ENCODE measurements at regions not wholly inside any gene's neighbourhood (a gene's known extent, or its start where the extent isn't known, plus 50 kb on each side); places are given as distances from the start of the nearest gene placed in this dataset.

- no peak for ATAC-seq (ENCODE audit: low read depth)
- POLR2A ChIA-PET: no interaction called here
Observed at GRCh38 chr2:139529080-139529479, 748.9 kb upstream of the NXPH2 start.

GRCh38 chr2:139526781-139527180 lies 746.6 kb upstream of the NXPH2 start:
- Mint-ChIP-seq H3K4me1 (no peaks in the 10 kb centered on the region), H3K4me3 (no peak overlapping the region), H3K27ac (no peak overlapping the region), H3K9me3 (ENCODE audit: insufficient read depth) (peaks cover 3% of the 10 kb centered on the region), H3K27me3 (no peaks in the 10 kb centered on the region)
- CTCF ChIA-PET: no interaction called here
- H3K9ac ChIP-seq (ENCODE audit: low read length): no peak overlapping the region
- H3K27ac ChIP-seq (ENCODE audit: low read length in 2 of 2): no peak overlapping the region
- no peak for TF ChIP-seq EZH2 (IDR thresholded peaks at IDR 0.05; ENCODE audit: borderline replicate concordance, insufficient read depth, low read depth, low read length, poor library complexity, severe bottlenecking)
- TF ChIP-seq, protein P1, sequence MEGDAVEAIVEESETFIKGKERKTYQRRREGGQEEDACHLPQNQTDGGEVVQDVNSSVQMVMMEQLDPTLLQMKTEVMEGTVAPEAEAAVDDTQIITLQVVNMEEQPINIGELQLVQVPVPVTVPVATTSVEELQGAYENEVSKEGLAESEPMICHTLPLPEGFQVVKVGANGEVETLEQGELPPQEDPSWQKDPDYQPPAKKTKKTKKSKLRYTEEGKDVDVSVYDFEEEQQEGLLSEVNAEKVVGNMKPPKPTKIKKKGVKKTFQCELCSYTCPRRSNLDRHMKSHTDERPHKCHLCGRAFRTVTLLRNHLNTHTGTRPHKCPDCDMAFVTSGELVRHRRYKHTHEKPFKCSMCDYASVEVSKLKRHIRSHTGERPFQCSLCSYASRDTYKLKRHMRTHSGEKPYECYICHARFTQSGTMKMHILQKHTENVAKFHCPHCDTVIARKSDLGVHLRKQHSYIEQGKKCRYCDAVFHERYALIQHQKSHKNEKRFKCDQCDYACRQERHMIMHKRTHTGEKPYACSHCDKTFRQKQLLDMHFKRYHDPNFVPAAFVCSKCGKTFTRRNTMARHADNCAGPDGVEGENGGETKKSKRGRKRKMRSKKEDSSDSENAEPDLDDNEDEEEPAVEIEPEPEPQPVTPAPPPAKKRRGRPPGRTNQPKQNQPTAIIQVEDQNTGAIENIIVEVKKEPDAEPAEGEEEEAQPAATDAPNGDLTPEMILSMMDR (IDR thresholded peaks at IDR 0.05): no peak
- intact Hi-C loops (cut with micrococcal nuclease): no loop called here
- H3K4me2 ChIP-seq (replicated peaks; ENCODE audit: low read depth, low read length, poor library complexity, severe bottlenecking): no peak overlapping the region
- DNase-seq (no peak), ATAC-seq (ENCODE audit: low read depth) (no peak)
- H4K20me1 ChIP-seq (ENCODE audit: control insufficient read depth, insufficient read depth, low read length, poor library complexity, severe bottlenecking): no peaks in the 10 kb centered on the region
- no peaks in the 10 kb centered on the region for H3K79me2 ChIP-seq (ENCODE audit: control insufficient read depth, insufficient read depth, low read length)
- POLR2A ChIA-PET: no interaction called here
- no CpG with 5 or more reads among the region's 1 CpG for WGBS (ENCODE audit: insufficient coverage)
- no peak overlapping the region for H3K4me3 ChIP-seq (ENCODE audit: control extremely low read depth in 1 of 5, extremely low read depth in 1 of 5, insufficient read depth in 1 of 5, low read depth in 2 of 5, low read length in 4 of 5)
- no peaks in the 10 kb centered on the region for H3K4me1 ChIP-seq (ENCODE audit: control insufficient read depth in 2 of 2, insufficient read depth in 2 of 2, low read length in 2 of 2)
- no peak overlapping the region for H2AFZ ChIP-seq (ENCODE audit: insufficient read depth, low read depth, low read length, poor library complexity, severe bottlenecking)
- no peaks in the 10 kb centered on the region for H3K9me3 ChIP-seq (ENCODE audit: control extremely low read depth in 1 of 3, control insufficient read depth in 2 of 3, insufficient read depth in 1 of 3, low read length in 2 of 3)
- no peaks in the 10 kb centered on the region for H3K36me3 ChIP-seq (replicated peaks in 1 of 2; ENCODE audit: control extremely low read depth in 1 of 2, control insufficient read depth in 1 of 2, extremely low read depth in 1 of 2, insufficient read depth in 2 of 2, low read length in 1 of 2)
- H3K27me3 ChIP-seq (replicated peaks in 1 of 4; ENCODE audit: control extremely low read depth in 1 of 4, control insufficient read depth in 3 of 4, insufficient read depth in 4 of 4, low read length in 3 of 4): no peaks in the 10 kb centered on the region

More at GRCh38 chr2:139529080-139529479, 748.9 kb upstream of the NXPH2 start:
- Histone ChIP-seq H3K79me2 (ENCODE audit: control insufficient read depth, insufficient read depth, low read length) (no peaks in the 10 kb centered on the region), H3K4me3 (ENCODE audit: control extremely low read depth in 1 of 5, extremely low read depth in 1 of 5, insufficient read depth in 1 of 5, low read depth in 2 of 5, low read length in 4 of 5) (no peak overlapping the region), H3K4me2 (replicated peaks; ENCODE audit: low read depth, low read length, poor library complexity, severe bottlenecking) (no peak overlapping the region), H4K20me1 (ENCODE audit: control insufficient read depth, insufficient read depth, low read length, poor library complexity, severe bottlenecking) (no peaks in the 10 kb centered on the region), H3K9ac (ENCODE audit: low read length) (no peak overlapping the region), H3K36me3 (replicated peaks in 1 of 2; ENCODE audit: control extremely low read depth in 1 of 2, control insufficient read depth in 1 of 2, extremely low read depth in 1 of 2, insufficient read depth in 2 of 2, low read length in 1 of 2) (no peaks in the 10 kb centered on the region), H2AFZ (ENCODE audit: insufficient read depth, low read depth, low read length, poor library complexity, severe bottlenecking) (no peak overlapping the region), H3K27me3 (replicated peaks in 1 of 4; ENCODE audit: control extremely low read depth in 1 of 4, control insufficient read depth in 3 of 4, insufficient read depth in 4 of 4, low read length in 3 of 4) (no peaks in the 10 kb centered on the region), H3K4me1 (ENCODE audit: control insufficient read depth in 2 of 2, insufficient read depth in 2 of 2, low read length in 2 of 2) (no peaks in the 10 kb centered on the region), H3K9me3 (ENCODE audit: control extremely low read depth in 1 of 3, control insufficient read depth in 2 of 3, insufficient read depth in 1 of 3, low read length in 2 of 3) (no peaks in the 10 kb centered on the region), H3K27ac (ENCODE audit: low read length in 2 of 2) (no peak overlapping the region)
- H3K27ac Mint-ChIP-seq: no peak overlapping the region
- H3K9me3 Mint-ChIP-seq (ENCODE audit: insufficient read depth): peaks cover 5% of the 10 kb centered on the region
- no peaks in the 10 kb centered on the region for H3K27me3 Mint-ChIP-seq
- H3K4me3 Mint-ChIP-seq: no peak overlapping the region
- intact Hi-C loops (cut with micrococcal nuclease): no loop called here
- no peak for DNase-seq
- 83% methylated on average over 1 of the region's 3 CpGs for WGBS (ENCODE audit: insufficient coverage)
- CTCF ChIA-PET: no interaction called here
- TF ChIP-seq, protein P1 (IDR thresholded peaks at IDR 0.05): no peak
- no peak for TF ChIP-seq EZH2 (IDR thresholded peaks at IDR 0.05; ENCODE audit: borderline replicate concordance, insufficient read depth, low read depth, low read length, poor library complexity, severe bottlenecking)
- H3K4me1 Mint-ChIP-seq: no peaks in the 10 kb centered on the region

Measured in B cell (primary cell).